CD4-positive, alpha-beta T cell treated with Interleukin-15 for 4 hours (primary cell): ENCODE measurements at regions not wholly inside any gene's neighbourhood (a gene's known extent, or its start where the extent isn't known, plus 50 kb on each side); places are given as distances from the start of the nearest gene placed in this dataset.

Experiments
- DNase-seq: peaks from one replicate; pipeline ENCODE4 v3.0.0-alpha.2; 2020; ENCODE audit warnings: low spot score

- no peak for DNase-seq
Observed at GRCh38 chr5:155416765-155417164, 403.2 kb downstream of the KIF4B start.

- DNase-seq, result no peak
Observed at GRCh38 chr5:155418960-155419579, 405.5 kb downstream of the KIF4B start.

- no peak for DNase-seq
Observed at GRCh38 chr5:155430192-155430591, 416.6 kb downstream of the KIF4B start.

GRCh38 chr5:155434267-155434666 is 420.7 kb downstream of the KIF4B start:
- no peak for DNase-seq

- DNase-seq, result no peak
Observed at GRCh38 chr5:155434681-155435080, 421.1 kb downstream of the KIF4B start.

GRCh38 chr5:155441849-155442248 is 428.3 kb downstream of the KIF4B start:
- DNase-seq, result no peak

GRCh38 chr5:155451106-155451505 is 437.6 kb downstream of the KIF4B start:
- DNase-seq, result no peak

GRCh38 chr5:155455791-155456514 is 442.4 kb downstream of the KIF4B start:
- DNase-seq, result no peak

GRCh38 chr5:155459889-155460500 is 446.4 kb downstream of the KIF4B start:
- no peak for DNase-seq

GRCh38 chr5:155460501-155460931 is 447.0 kb downstream of the KIF4B start:
- no peak for DNase-seq

GRCh38 chr5:155461304-155461703 is 447.7 kb downstream of the KIF4B start:
- DNase-seq, result no peak

- no peak for DNase-seq
Observed at GRCh38 chr5:155466851-155467250, 453.3 kb downstream of the KIF4B start.

- DNase-seq, result no peak
Observed at GRCh38 chr5:155471027-155471426, 457.5 kb downstream of the KIF4B start.

- DNase-seq, result no peak
Observed at GRCh38 chr5:155472780-155473179, 459.2 kb downstream of the KIF4B start.

GRCh38 chr5:155475318-155475717 is 461.8 kb downstream of the KIF4B start:
- no peak for DNase-seq

GRCh38 chr5:155480731-155481131 is 467.2 kb downstream of the KIF4B start:
- DNase-seq, result no peak

GRCh38 chr5:155481182-155481581 is 467.6 kb downstream of the KIF4B start:
- DNase-seq, result no peak

GRCh38 chr5:155482428-155482827 is 468.9 kb downstream of the KIF4B start:
- no peak for DNase-seq

GRCh38 chr5:155485386-155485785 is 471.8 kb downstream of the KIF4B start:
- DNase-seq, result no peak

GRCh38 chr5:155489949-155490348 is 476.4 kb downstream of the KIF4B start:
- DNase-seq, result no peak

- no peak for DNase-seq
Observed at GRCh38 chr5:155492191-155492590, 478.6 kb downstream of the KIF4B start.

- DNase-seq, result no peak
Observed at GRCh38 chr5:155504606-155505005, 491.1 kb downstream of the KIF4B start.

- DNase-seq, result no peak
Observed at GRCh38 chr5:155507363-155507762, 493.8 kb downstream of the KIF4B start.
